HG02571 (cell line): ENCODE measurements at regions not wholly inside any gene's neighbourhood (a gene's known extent, or its start where the extent isn't known, plus 50 kb on each side); places are given as distances from the start of the nearest gene placed in this dataset.

Source experiments
- ATAC-seq: cut with Tn5 transposase; IDR thresholded peaks from one replicate; pipeline ENCODE4 v1.9.1; 2021; ENCODE audit warnings: mild to moderate bottlenecking, moderate library complexity; ENCODE audit not compliant: unreplicated experiment

DNA sequence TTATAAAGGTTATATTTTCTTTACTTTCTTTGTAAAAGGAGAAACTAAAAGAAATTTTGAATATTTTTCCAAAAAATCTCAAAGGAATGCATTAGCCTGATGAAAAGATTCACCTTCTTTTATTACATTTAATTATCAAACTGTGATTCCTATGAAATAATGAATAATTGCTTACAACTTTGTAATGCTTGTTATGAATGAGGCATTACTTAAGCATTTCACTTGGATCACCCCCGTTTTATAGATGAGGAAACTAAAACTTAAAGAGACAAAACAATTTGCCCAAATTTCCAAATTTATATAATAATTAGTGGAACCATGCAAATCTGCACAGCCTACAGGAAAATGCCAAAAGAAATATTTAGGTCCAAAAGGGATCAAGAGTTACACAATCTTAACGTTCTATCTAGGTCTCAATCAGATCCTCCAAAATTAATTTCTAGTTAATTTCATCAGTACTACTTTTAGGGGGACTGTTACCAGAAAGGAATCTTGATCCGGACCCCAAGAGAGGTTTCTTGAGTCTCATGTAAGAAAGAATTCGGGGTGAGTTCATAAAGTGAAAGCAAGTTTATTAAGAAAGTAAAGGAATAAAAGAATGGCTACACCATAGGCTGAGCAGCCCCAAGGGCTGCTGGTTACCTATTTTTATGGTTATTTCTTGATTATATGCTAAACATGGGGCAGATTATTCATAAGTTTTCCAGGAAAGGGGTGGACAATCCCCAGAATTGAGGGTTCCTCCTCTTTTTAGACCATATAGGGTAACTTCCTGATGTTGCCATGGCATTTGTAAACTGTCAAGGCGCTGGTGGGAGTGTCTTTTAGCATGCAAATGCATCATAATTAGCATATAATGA, 288.0 kb downstream of the ADGB start:
- ATAC-seq = no peak

GRCh38 chr6:146887447-146888077, 288.8 kb downstream of the ADGB start:
- no peak for ATAC-seq

DNA sequence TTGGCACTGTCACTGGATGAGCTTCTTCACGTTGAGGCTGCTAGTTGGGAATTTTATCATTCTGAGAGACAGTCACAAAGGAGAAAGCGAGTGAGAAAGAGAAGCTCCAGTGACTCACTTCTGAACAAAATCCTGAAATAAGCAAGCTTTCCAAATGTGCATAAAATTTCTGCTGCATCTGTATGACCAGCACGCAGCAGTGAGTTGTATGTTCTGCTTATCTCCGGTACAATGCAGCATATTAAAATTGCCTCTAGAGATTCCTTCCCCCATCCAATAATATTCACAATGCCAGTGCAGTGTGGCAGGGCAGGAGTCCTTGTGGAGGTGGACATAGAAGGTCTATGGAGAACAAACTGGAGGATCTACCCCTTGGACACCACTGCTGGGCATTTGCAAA, 290.5 kb downstream of the ADGB start:
- ATAC-seq = no peak

DNA sequence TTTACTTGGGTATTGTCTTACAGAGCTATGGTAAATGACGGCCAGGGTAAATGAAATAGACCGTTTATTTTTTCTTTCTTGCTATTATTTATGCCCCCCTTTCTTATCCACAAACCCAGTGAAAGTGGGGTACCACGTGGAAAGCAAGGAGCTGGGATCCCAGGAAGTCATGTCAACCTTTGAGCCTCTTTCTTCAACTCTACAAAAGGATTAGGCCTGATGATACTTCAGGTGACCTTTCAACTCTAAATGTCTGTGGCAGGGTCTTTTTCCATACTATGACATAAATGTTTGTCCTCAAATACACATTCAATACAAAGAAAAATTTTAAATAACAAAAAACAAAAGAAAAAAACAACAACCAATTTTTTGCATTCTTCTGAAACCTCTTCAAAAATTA, 291.4 kb downstream of the ADGB start:
- no peak for ATAC-seq

- no peak for ATAC-seq
These were observed 292.1 kb downstream of the ADGB start for GRCh38 chr6:146890644-146891434.

DNA sequence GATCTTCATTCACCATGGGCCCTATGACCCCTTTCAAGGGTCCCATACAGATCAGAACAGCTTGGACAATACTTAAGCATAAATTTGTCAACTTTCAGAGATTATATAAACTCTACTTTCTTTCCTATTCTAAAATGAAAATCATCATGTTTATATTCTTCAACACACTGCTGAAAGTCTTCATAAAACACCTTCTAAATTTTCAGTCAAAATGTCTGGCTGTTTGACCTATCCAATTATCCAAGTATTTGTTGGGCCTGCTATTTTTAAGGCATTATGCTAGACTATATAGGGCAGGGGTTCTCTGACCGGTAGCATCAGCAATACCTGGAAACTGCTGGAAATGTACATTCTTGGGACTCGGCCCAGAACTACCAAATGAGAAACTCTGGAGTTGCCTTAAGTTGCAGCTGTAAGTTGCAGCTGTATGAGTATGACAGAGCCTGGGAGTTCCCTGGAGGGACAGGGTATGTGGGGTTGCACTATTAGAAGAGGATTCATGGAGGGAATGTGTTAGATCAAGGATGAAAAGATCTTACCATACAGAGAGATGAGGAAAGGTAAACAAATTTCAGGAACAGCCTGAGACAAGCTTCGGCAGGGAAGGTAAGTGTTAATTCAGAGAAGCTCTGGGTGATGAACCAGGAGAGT, 293.0 kb downstream of the ADGB start:
- no peak for ATAC-seq

DNA sequence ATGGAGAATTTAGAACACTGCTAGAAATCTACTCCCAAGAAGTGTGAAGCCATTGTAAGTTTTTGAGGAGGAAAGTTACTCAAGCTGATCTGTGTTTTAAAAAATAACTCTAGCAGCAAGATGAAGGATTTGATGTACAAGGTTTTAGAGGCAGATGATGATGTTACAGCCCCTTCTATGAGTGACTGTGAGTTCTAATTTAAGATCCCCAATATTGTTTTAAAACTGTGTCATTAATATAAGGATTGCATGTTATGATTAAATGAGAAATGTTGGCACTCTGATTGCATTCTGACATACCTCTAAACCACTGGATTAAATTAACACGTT, 293.5 kb downstream of the ADGB start:
- no peak for ATAC-seq

DNA sequence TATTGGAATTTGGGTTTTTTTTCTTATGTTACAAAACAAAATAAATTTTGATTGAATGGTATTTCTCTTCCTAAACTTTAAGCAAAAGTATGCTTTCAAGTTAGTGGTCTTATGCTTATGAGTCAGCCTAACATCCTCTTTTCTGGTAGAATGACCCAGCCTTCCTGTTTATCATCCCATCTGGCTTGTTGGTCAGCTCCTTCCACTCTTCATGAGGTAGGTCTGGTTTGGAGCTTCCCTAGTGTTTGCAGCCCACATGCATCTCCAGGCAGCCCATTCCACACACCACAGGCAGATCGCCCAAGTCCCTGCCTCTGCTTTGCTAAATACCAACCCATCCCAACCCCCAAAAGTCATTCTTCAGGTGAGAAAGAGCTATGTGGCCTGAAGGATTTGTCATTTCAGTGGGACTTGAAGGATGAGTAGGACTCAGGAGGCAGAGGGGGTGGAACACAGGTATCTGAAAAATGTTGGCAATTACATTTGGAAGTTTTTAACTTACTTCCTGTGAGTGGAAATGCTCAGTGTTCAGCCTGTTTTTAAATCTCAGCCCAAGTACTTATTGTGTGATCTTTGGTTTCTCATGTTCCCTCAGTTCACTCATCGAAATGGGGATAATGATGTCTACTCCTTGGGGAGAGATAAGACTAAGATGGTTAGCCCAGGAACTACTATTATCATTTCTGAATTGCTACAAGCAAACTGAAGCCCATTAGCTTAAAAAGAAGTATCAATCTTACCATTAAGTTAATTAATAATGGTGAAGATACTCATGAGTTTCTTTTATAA, 294.0 kb downstream of the ADGB start:
- no peak for ATAC-seq

- ATAC-seq = no peak
These were observed 294.9 kb downstream of the ADGB start for GRCh38 chr6:146893690-146894089.

- ATAC-seq = no peak
These were observed 295.9 kb downstream of the ADGB start for GRCh38 chr6:146894624-146895023.

DNA sequence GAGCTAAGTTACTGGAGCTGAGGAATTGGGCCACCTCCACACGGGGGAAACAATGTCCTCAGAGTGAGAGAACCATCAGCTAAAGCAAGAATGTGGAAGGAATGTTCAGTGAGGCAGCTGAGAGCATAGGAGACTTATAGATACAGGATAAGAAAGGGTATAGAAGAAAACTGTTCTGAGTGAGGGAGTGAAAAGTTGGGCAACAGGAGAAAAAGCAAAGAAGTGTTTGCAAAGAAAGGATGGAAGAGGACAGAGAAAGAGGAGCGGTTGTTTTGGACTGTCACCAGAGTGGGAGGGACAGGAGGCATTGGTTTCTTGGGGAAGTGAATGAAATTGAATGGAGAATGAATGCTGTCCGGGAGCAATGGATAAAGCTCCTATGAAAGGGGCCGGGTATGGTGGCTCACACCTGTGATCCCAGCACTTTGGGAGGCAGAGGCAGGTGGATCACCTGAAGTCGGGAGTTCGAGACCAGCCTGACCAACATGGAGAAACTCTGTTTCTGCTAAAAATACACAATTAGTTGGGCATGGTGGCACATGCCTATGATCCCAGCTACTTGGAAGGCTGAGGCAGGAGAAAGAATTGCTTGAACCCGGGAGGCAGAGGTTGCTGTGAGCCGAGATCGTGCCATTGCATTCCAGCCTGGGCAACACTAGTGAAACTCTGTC, 296.5 kb downstream of the ADGB start:
- no peak for ATAC-seq

DNA sequence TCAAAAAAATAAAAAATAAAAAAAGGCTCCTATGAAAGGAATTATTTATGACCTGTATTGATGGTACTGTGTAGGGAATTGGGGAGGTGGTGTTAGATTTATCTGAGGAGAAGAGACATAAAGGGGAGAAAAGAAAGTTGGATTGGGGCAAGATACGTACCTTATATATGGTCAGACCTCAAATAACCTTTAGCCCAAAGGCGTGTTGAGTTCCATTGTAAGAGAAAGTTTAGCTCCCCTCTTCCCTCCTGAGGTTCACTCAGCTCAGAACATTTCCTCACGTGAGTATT, 296.9 kb downstream of the ADGB start:
- ATAC-seq = no peak

- no peak for ATAC-seq
These were observed 297.5 kb downstream of the ADGB start for GRCh38 chr6:146896062-146896813.

- no peak for ATAC-seq
These were observed 298.4 kb downstream of the ADGB start for GRCh38 chr6:146896960-146897701.

GRCh38 chr6:146898069-146898887, 299.5 kb downstream of the ADGB start:
- ATAC-seq = no peak

DNA sequence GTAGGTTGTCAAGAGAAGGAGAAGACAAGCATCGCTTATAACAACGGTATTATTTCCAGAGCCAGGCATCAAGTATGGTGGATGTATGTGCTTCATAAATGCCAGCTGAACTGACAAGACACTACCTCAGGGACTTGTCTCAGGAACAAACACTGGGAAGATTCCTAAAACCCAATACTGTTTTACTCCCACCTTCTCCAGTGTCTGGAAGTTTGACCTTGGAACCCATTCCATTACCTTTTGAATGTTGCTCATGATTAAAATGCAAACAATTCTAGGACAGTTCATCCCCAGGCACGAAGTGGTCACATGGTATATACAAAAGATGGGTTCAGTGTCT, 300.1 kb downstream of the ADGB start:
- ATAC-seq = no peak

GRCh38 chr6:146901940-146902816, 302.0 kb upstream of the STXBP5 start:
- ATAC-seq = no peak
